Hippocampal formation (tissue), 2 donors: ENCODE measurements at regions not wholly inside any gene's neighbourhood (a gene's known extent, or its start where the extent isn't known, plus 50 kb on each side); places are given as distances from the start of the nearest gene placed in this dataset.

Source experiments
- DNase-seq, 2 donors: peaks; one replicate each; lab custom pipeline; 2025; lab: John Stamatoyannopoulos, UW

DNA sequence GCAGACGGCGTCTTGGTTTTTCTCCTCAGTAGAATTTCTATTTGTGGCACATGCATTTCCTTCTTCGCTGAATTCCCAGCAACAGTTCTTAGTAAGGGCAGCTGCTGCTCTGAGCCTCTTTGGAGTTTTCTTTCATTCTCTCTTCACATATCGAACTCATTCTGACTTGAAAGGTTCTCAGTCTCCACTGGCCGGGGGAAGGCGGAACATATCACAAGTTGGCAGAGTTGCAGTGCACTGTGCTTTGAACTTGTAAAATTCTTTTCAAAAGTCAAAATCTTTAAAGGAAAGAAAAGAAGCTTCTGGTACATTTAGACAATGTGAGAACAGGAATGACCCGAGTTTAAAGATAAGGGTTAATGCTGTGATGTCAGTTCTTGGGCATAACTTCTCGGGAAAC is 286.1 kb upstream of the MAP3K7 start:
- DNase-seq: peak in 1 of 2 donors; percentile 27

DNA sequence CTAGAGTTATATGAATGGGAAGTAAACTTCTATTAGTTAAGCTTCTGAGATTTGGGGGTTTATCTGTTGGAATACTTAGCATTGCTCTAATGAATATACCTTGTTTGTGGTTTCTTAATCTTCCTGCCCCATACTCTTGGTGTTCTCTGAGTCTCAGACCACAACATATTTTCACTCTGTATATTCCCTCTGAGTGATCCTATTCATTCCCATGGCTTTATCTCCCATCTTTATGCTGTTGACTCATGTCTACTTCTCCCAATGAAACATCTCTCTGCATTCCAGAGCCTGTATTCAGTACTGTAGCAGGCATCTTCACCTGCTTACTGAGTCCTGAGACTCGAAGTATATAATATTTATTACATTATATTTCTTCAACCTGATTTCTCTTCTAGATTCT is 283.7 kb upstream of the MAP3K7 start:
- DNase-seq: no peak

DNA sequence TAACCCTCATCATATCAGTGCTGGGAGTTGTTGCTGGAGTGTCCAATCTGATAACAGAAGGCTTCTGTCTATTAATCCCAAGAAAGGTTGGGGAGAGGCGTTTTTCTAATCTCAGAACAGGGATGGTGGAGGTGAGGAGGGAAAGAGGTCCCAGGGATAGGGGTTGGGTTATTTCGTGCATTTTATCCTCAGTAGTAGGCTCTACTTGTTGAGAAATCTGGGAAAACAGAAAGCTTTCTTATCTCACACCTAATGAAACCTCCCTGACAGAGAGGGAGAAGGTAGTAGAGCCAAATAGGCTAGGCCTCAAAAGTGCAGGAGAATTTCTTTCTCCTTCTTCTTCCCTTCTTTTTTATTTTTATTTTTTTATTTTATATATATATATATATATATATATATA is 281.8 kb upstream of the MAP3K7 start:
- no peak for DNase-seq

DNA sequence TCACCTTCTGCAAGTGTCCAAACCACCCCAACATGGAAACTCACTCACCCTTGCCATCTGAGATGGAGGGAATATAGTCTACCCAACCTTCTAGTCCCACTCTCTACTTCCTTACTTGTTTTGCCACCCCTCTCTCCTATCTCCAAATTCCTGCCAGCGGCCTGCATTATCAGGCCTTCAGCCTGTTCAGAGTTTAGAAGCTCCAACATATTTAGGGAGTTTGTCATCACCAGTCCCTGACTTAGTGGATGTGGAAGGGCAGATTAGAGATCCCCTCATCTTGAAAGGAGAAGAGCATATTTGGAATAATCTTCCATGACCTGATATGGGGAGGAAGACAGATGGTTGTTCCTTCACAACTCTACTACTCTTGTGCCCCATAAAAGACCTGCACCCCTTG is 281.4 kb upstream of the MAP3K7 start:
- no peak for DNase-seq

DNA sequence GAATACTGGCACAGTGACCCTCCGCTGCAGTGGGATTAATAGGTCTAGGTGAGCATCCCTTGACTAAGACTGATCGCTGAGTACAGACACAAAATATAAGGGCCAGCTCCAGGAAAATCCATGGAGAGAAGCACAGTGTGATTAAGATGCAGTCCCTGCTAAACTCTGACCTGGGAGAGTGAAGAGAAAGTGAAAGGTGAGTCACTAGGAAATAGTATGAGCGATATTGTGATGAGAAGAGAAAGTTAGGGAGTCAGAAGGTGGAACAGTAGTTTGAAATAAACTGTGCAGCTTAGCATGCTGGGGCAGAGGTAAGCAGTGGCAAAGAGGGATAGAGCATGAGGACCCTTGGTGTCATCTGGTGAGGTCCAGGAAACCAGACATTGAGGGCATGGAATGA is 278.6 kb upstream of the MAP3K7 start:
- DNase-seq: no peak

DNA sequence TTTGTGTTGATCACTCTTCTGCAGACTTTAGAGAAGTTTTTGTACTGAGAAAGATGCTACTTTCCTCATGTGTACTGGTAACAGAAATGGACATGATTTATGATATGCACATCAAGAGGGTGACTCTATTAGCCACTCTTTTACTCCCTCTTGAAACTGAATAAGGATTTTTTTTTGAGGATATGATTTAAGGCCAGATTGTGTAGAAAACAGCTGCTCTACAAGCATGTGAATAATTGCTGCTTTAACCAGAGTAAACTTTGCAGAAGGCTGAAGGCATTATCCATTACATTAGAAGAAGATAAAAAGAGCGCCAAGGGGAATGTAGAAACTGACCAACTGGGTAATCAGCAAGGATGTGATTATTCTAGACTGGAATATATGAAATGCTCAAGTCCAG is 276.2 kb upstream of the MAP3K7 start:
- no peak for DNase-seq

DNA sequence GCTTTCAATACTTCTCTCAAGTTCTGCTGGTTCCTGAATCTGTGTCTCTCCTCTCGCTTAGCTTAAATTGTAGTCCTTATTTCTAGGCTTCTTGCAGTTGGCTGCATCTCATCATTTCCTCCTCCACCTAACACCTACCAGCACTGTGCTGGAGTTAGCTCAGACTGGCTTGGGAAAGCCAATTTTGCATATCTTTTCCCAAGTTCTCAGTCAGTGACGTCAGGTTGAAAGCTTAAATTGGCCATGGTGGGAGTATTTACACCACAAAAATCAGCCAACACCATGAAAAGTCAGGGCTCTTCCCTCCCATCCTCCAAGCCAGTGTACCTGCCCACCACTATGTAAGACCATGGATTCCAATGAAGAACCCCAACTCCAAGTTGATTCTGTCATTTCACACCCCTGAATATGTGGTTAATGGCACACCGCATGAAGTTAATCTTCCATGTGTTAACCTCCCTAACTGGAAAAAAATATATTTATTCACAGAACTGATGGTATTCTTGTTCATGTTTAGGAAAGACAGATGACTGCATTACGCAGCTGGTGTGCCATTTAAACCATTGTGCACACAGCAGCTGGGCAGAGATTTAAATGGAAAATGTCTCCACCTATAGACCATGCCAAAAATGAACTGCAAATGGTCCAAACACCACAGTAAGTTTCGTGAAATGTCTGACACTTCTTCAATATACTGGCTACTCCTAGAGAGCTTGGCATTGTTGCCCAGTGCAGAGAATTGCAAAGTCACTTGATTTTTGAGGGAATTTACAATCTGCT is 274.1 kb upstream of the MAP3K7 start:
- DNase-seq: peak in 1 of 2 donors; percentile 37

DNA sequence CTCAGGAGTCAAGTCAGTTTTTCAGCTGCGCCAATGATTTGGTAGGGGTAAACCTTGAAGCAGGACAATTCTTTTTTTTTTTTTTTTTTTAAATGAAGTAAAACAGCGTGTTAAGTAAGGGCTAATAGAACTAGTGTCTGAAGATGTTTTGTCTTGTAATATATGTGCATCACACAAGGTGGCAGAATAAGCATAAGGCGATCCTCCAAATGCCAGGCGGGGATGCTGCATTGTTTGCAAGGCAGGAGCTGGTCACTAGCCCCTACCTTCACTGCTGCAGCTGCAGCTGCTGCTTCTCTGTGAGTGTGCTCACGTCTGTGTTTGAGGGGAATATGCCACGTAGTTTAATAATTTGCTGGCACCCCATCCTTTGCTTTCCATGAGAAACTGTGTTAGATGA is 272.7 kb upstream of the MAP3K7 start:
- DNase-seq: no peak

DNA sequence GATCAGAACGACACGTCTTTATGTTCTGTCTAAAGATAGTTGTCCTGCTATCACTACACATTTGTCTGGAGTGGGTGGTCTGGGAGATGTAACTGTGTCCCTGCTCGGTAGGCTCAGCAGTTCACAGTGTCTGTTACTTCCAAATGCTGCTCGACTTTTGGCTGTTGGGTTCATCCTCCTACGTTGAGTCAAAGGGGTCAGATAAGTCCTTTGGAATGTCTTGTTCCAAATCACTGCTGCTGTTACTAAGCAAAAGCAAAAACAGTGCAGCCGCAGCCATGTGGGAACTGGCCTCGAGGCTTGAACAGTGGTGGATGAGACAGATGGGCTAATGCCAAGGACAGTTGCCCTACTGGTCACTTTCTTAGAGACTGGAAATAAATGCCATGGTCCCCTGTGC is 272.2 kb upstream of the MAP3K7 start:
- DNase-seq: no peak

DNA sequence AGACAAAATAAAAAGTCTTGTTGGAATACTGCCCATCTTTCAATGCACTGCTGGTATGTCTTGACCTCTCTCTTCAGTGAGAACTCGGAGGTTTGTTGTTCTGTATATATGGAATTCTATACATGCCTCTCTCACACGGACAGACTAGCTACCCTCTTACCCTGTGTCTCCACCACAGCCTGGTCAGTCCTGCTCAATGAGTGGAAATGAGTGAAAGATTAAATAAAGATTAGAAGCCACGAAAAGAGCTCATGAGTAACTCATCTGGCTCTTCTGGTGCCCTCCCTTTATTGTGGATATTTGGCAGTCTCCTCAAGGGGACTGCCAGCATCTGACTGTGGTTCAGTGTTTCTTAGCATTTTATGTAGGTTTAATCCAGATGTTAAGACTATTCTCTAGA is 262.8 kb upstream of the MAP3K7 start:
- no peak for DNase-seq

DNA sequence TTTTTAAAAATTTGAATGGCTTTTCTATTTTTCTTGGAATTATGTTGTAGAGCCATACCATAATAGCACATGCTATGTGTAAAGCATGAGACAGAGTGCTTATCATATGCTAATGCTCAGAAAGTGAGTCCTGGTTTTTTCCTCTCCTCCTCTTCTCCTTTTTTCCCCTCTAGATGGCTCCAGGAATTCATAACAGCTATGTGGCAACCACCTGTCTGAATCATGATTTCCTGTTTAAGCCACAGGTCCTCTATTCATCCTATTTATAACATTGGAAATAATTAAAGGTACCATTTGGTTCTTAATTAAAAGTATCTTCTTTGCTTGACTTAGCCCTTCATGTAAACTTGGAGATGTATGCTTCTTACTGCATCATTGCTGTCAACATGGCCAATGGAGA is 260.0 kb upstream of the MAP3K7 start:
- no peak for DNase-seq

DNA sequence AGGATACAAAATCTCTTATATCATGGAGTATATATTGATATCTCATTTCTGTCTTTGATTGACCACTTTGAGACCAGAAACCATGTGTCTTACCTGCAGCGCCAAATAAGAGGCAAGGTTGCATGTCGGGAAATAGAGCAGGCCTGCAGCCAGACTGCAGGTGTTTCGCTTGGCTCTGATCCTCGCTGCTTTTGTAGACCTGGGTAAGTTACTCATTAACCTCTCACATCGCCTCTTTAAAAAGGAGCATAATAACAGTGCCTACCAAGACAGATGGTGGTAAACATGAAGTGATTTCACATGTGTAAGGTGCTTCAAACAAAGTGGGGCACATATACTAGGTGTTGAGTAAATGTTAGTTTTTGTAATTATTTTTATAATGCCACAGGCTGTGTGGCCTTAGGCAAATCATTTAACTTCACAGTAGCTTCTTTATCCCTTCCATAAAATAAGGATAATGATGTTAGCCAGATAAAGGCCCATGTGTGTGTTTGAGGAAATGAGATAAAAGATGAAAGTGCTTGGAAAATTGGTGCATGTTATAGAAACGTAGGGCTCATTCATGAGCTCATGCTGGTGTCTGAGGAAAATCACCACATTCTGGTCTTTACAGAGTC is 248.8 kb upstream of the MAP3K7 start:
- no peak for DNase-seq

DNA sequence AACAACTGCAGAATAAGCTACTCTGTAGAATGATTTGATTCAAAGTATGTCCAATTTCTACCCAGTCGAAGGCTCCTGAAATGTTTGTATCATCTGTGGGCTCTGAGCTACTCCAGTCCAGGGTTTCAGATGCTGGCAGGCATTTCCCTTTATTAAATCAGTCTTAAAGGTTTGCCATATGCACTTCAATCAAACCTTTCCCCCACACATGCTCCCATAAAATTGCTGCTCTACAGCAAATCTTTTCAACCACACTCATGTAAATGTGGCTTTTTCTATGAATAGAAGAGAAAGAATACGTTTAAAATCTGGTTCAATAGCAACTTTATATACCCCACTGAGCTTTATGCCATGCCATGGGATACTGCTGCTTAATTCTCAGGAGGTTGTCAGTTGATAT is 242.4 kb upstream of the MAP3K7 start:
- no peak for DNase-seq

DNA sequence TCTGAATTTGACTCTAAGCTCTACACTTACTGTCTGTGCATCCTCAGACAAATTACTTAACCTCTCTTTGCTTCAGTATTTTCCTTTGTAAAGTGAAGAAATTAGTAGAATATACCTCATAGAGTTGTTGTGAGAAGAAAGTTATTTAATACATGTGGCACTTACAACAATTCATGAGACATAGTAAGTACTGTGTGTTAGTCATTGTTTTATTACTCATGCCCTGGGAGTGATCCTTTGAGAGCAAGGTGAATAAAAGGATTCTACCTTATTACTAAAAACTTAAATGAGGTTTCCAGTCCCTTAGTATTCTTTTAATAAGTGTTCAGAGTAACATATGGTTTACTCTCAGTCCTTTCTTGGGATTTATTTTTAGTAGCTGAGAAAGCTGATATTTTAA is 233.6 kb upstream of the MAP3K7 start:
- DNase-seq: no peak

DNA sequence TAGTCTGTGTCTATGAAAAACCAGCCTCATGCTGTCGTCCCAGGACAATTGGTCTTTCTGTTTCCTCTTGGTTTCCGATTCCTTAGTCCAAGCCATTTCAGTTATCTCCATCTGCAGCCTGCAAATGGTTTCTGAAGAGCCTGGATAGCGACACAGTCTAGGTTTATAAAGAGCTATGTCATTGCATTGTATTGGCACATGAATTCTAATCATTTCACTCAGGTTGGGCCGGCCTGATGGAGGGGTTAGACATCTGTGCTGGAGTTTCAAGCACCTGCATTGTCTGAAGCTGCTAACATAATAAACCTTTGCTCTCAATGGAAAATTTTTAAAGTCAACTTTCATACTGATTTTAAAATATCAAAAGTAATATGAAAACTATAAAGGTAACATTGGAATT is 232.6 kb upstream of the MAP3K7 start:
- DNase-seq: no peak

DNA sequence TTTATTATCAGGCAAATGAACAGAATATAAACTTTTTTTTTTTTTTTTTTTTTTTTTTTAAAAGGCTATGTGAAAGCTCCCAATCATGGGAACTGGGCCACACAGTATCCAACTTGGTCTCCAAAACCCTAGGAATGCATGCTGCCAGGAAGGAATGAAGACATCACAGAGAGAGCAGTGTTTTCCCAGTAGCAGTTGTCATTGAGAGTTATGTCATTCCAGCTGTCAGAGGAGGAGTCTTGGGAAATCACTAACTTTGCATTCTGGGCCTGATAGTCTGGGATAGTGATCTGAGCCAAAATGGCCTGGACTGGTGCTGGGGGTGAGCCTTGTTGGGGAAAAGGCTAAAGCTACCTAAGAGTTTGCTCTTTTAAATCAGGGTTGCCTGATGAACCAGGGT is 231.3 kb upstream of the MAP3K7 start:
- DNase-seq: no peak

DNA sequence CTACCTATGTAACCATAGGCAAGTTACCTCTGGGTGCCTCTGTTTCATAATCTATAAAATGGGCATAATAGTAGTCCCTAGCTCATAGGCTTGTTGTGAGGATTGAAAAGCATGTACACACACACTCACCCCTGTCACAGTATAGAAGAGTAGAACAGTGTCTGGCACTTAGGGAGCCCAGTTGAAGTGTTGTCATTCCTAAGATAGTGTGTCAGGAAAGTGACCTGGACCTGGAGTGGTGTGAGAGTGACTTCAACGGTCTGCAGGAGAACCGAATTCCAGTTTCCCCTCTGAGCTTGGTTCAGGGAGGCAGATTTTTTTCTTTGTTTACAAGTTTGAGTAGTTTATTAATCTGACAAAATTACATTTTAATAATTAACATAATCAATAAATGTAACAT is 229.9 kb upstream of the MAP3K7 start:
- no peak for DNase-seq

DNA sequence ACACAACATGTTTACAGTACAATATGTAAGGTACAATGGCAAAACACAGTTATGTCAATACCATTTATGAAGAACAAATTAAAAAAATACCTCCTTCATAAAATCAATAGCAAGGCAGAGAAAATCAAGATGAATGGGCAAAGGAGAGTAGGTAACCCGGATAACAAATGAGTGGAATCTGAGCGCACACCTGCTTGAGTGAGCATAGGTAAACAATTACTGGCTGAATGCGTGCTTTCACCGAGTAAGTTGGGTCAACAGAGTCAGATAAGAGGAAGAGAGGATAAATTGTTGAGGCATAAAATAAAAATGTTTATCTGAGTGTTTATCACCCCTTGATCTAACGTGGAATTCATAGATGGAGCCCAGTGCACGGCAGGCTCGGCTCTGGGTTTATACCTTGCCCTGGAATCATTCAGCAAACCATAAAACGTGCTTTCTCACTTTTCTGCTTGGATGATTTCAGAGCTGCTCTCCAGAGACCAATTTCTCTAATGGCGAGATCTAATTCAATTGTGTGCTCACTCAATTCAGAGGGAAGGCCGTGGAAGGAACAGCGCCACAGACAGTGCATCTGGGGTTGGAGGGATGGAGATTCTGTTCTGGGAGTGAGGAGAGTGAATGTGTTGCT is 224.8 kb upstream of the MAP3K7 start:
- no peak for DNase-seq

DNA sequence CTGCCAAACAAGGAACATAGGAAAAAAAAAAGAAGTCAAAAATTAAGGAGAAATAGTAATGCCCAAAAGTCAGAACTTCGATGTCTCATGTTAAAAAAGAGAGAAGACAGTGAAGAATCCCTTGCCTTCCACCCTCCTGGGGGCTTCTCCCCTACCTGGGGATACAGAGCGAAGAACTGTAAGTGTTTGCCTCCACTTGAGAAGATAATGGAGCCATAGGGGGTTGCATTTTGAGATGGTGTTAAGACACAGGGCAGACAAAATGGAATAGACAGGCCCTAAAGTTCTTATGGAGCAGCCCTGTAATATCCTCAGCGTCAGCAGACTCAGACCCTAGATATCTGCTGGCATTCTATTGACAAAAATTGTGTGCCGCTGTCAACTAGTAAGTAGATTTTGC is 222.2 kb upstream of the MAP3K7 start:
- DNase-seq: no peak

DNA sequence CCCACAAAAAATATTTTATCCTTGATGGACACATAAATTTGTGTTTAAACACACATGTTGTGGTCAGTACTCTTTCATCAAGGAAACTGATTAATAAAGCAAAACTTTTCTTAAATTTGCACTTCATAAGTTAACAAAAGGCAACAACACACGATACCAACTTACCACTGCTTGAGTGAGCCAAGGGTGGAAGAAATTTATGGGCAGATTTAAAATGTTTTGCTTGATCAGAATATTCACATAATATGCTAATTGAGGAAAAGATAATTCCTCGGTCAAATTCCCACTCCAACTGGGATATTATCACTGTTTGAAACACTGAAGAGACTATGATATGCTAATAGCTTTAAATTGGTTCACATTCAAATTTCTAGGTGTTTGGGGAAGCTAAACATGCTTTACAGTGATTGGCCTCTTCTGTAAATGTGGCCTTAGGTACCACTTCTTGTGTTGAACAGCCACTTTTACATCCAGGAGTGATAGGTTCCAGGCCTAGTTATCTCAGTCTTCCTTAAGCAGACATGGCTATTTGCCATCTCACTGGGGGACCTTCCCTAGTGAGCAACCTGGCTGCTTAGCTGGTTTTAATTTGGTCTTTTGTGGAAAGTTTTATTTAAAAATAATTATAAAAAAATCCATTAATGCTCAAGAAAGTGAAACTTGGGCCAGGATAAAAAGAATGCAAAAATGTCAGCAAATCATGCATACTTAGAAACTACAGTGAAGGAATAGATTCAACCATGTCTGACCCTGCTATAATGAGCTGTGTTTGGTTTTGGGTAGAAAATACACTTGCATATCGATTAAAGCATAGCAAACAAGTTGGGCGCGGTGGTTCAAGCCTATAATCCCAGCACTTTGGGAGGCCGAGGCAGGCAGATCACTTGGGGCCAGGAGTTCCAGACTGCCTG is 221.2 kb upstream of the MAP3K7 start:
- no peak for DNase-seq

DNA sequence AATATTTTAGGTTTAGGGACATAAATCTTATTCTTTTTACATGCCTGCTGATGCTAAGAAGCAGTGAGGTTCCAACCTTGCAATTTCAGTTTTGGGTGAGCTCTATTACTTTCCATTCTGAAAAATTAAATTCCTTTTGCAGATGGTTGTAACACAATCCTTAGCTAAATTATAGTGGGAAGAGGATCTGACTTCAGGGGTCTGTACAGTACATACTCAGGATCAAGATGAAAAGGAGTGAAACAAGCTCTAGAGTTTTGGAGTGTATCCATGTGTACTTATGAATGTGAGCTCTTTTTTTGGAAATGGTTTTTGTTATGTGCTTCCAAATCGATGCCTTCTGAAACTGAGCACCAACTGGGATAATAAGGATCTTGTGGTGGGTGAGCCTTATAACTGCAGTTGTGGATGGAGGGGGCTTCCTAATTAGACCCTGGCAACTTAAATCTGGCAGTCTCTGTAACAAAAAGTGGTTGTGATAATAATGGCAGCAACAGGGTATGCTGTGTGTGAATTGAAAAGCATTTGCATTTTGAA is 218.8 kb upstream of the MAP3K7 start:
- no peak for DNase-seq

DNA sequence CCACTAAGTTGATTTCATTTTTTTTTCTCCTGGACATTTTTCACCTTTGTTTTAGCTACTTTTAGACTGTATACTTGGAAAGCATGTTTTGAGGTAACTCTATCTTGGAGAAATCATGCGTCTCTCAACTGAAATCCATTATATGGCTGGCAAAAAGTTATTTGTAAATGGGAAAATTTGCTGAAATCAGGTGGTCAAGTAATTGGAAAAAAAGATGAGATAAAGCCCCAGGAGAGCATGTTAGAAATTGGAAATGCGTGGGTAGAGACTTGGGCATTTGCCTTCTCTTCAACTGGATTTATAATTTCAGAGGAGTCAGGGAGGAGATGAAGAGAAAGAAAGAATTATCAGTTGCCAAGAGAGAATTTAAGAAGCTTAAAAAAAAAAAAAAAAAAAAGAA is 217.1 kb upstream of the MAP3K7 start:
- no peak for DNase-seq
